ENCODE measurements at regions not wholly inside any gene's neighbourhood (a gene's known extent, or its start where the extent isn't known, plus 50 kb on each side); places are given as distances from the start of the nearest gene placed in this dataset.

GRCh38 chrX:110432091-110432905, 73.7 kb downstream of the RTL9 start:
- no peak for DNase-seq (ENCODE audit: low read depth)

DNA sequence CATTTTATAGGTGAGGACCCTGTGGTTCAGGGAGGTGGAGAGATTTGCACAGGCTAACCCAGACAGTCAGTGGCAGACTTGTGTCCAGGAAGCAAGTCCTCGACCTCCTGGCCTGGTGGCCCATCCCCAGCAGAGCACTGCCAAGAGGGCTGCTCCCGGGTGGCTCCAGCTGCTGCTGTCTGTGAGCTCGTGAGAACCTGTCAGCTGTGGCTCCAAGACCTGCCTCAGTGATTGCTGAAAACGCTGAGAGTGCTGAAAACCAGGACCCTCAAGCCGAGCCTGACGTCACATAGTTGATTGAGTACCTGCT, 74.2 kb downstream of the RTL9 start:
- no peak for DNase-seq (ENCODE audit: low read depth)

GRCh38 chrX:110435196-110435595, 76.5 kb downstream of the RTL9 start:
- no peak for DNase-seq (ENCODE audit: low read depth)

GRCh38 chrX:110436523-110436922, 77.9 kb downstream of the RTL9 start:
- DNase-seq (ENCODE audit: low read depth) = no peak

- no peak for DNase-seq (ENCODE audit: low read depth)
Observed at GRCh38 chrX:110437686-110438085, 79.0 kb downstream of the RTL9 start.

DNA sequence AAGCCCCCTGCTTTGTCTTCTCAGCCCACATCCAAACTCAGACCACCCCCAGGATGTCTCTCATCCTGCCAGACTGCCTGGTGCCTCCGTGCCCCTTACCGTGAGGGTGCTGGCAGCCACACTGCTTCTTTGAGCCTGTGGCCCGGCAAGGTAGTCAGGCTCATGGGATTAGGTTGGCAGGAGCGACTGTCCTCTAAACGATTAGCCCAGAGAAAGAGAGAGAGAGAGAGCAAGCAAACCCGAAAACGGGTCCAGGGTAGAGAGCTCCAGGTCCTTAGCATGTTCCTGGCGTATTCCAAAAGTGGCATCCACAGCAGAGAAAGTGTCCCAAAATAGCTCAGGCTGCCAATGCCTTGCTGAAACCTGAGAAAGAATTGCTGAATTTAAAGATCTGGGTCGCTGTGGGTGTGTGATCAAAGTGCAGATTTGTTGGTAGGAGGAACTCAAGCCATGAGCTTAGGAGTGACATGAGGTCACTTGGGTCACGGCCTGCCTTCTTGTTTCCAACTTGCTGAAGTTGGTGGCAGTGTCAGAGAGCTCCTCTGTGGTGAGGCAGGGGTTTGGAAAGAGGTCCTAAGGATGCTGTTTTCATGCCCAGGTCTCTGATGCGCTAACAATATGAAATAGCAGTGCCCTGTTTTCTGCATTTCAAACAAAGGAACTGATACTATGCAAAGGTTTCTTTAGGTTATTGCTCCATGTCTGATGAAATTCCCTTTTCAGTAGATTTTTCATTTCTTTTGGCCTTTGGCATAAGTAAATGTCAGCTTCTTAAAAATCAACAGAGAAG, 81.6 kb downstream of the RTL9 start:
- no peak for DNase-seq (ENCODE audit: low read depth)

GRCh38 chrX:110442635-110443034, 84.0 kb downstream of the RTL9 start:
- no peak for DNase-seq (ENCODE audit: low read depth)

- no peak for DNase-seq (ENCODE audit: low read depth)
Observed at GRCh38 chrX:110444996-110445395, 86.3 kb downstream of the RTL9 start.

- DNase-seq (ENCODE audit: low read depth) = no peak
Observed at GRCh38 chrX:110448459-110448858, 89.8 kb downstream of the RTL9 start.

- no peak for DNase-seq (ENCODE audit: low read depth)
Observed at GRCh38 chrX:110449312-110449711, 90.7 kb downstream of the RTL9 start.

DNA sequence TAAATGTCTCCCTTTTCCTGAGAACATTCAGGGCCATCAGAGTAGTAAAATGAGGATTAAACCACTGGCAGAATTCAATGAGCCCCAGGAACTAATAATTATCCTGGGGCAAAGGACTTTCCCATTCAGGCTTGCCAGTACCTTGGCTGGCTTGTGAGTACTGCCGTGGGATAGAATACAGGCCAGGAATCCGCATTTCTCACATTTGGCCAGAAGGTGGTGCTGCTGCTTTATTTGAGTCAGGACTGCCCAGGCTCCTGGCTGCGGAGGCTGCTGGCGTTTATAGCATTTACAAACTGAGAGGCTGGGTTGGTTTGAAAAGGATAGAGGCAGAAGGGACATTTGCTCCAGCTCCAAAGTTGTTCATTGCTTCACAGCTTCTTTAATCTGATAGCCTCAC, 91.4 kb downstream of the RTL9 start:
- DNase-seq (ENCODE audit: low read depth) = peak; percentile 49

- DNase-seq (ENCODE audit: low read depth) = no peak
Observed at GRCh38 chrX:110454336-110454735, 95.7 kb downstream of the RTL9 start.

DNA sequence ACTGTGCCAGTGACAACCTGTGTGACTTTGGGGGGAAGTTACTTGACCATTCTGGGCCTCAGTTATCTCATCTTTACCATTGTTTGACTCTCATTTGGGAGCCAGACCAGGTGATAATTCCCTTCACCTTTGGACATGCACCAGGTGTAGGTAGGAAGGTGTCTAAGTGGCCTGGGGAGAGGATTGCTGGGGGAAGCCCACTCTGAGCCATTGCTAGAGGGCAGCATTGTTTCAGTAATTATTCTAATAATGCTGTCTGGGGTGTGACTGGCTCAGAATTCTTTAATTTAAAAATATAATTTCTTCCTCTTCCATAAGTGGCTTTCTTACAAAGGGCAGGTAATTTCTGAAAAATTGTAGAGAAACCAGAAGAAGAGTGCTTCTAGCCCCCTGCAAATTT, 104.3 kb downstream of the RTL9 start:
- no peak for DNase-seq (ENCODE audit: low read depth)

- no peak for DNase-seq (ENCODE audit: low read depth)
Observed at GRCh38 chrX:110466790-110467189, 108.1 kb downstream of the RTL9 start.

- no peak for DNase-seq (ENCODE audit: low read depth)
Observed at GRCh38 chrX:110472265-110472664, 113.6 kb downstream of the RTL9 start.

- DNase-seq (ENCODE audit: low read depth) = peak; percentile 26
Observed at GRCh38 chrX:110477593-110478228, 119.1 kb downstream of the RTL9 start.

GRCh38 chrX:110491846-110492620, 133.4 kb downstream of the RTL9 start:
- no peak for DNase-seq (ENCODE audit: low read depth)

DNA sequence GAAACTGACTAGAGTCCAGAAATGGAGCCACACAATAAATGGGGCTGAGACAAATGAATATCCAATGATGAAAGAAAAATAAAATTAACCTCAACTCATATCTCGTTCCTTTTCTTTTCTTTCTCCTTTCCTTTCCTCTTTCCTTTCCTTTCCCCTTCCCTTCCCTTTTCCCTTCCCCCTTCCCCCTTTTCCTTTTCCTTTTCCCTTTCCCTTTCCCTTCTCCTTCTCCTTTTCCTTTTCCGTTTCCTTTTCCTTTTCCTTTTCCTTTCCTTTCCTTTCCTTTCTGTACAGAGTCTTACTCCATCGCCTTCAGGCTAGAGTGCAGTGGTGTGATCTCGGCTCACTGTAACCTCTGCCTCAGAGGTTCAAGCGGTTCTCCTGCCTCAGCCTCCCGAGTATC, 146.3 kb downstream of the RTL9 start:
- DNase-seq (ENCODE audit: low read depth) = no peak

GRCh38 chrX:110509755-110510532, 151.3 kb downstream of the RTL9 start:
- peak; percentile 14 for DNase-seq (ENCODE audit: low read depth)

GRCh38 chrX:110511238-110511637, 152.6 kb downstream of the RTL9 start:
- DNase-seq (ENCODE audit: low read depth) = no peak

DNA sequence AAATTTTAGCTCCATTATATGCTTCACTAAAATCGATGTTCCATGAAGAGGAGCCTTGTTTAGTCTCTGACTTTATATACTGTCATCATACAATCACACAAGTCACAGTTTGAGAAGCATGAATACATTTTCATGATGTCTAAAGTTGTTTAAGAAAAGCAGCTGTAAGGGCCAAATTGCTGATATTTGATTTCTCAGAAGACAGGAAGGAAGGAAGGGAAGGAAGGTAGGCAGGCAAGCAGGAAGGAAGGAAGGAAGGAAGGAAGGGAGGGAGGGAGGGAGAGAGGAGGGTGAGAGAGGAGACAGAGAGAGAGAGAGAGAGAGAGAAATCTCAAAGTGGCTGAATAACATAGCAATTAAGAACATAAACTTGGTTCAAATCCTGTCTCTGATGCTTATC, 153.7 kb downstream of the RTL9 start:
- no peak for DNase-seq (ENCODE audit: low read depth)

- peak; percentile 15 for DNase-seq (ENCODE audit: low read depth)
Observed at GRCh38 chrX:110514509-110514908, 155.9 kb downstream of the RTL9 start.
